Breast epithelium (tissue), 4 donors: ENCODE measurements at regions not wholly inside any gene's neighbourhood (a gene's known extent, or its start where the extent isn't known, plus 50 kb on each side); places are given as distances from the start of the nearest gene placed in this dataset.

ENCODE experiments used
- DNase-seq, 2 donors: peaks; one replicate each; pipeline ENCODE4 v3.0.0-alpha.2; 2019; ENCODE audit warnings: low spot score in 2 of 2
- H3K27ac ChIP-seq, 2 donors: fragments of 200-600 bp; sonication (generic) in 1 of 2; one replicate each; pipeline ENCODE4 v1.5.1; 2016 to 2019; ENCODE audit warnings: mild to moderate bottlenecking in 1 of 2
- H3K27me3 ChIP-seq, 2 donors: fragments of 200-600 bp; sonication (generic) in 1 of 2; one replicate each; pipeline versions ENCODE4 v1.5.1 to v1.6.0; 2017 to 2019; ENCODE audit warnings: control low read depth in 1 of 2, mild to moderate bottlenecking in 1 of 2
- H3K36me3 ChIP-seq: fragments of 200-600 bp; one replicate; pipeline ENCODE4 v1.5.1; 2019
- H3K4me1 ChIP-seq, 2 donors: fragments of 200-600 bp; sonication (generic); one replicate each; pipeline ENCODE4 v1.5.1; 2016 to 2019; ENCODE audit warnings: control low read depth in 1 of 2
- H3K4me3 ChIP-seq, 3 donors: fragments of 200-600 bp; sonication (generic); 1 replicate in 2 of 3; 2 replicates in 1 of 3; pipeline ENCODE4 v1.5.1; 2016 to 2019; ENCODE audit warnings: mild to moderate bottlenecking in 3 of 3, moderate library complexity in 2 of 3
- H3K9me3 ChIP-seq, 2 donors: fragments of 200-600 bp; sonication (generic) in 1 of 2; one replicate each; pipeline ENCODE4 v1.5.1; 2016 to 2019; ENCODE audit warnings: control low read depth in 1 of 2
- POLR2A ChIP-seq: fragments of 450-650 bp; IDR thresholded peaks from one replicate; pipeline ENCODE4 v1.6.1; 2016; ENCODE audit warnings: antibody characterized with exemption, mild to moderate bottlenecking, moderate library complexity
- POLR2AphosphoS5 ChIP-seq, 3 donors: sonication (generic); formaldehyde crosslinking; IDR thresholded peaks; one replicate each; pipeline ENCODE4 v1.6.1; 2017; ENCODE audit warnings: antibody characterized with exemption in 3 of 3
- intact Hi-C: fragments of 100-400 bp; cut with DNase I; formaldehyde crosslinking; loops from one replicate; pipeline ENCODE4 v1.15.1; 2023; ENCODE audit warnings: low total_unique reads
- TF ChIP-seq, protein P1 (sequence below), 3 donors: fragments of 450-650 bp; IDR thresholded peaks; one replicate each; pipeline ENCODE4 v1.5.1; 2016 to 2017; ENCODE audit warnings: antibody characterized with exemption in 3 of 3, mild to moderate bottlenecking in 3 of 3, moderate library complexity in 3 of 3

DNA sequence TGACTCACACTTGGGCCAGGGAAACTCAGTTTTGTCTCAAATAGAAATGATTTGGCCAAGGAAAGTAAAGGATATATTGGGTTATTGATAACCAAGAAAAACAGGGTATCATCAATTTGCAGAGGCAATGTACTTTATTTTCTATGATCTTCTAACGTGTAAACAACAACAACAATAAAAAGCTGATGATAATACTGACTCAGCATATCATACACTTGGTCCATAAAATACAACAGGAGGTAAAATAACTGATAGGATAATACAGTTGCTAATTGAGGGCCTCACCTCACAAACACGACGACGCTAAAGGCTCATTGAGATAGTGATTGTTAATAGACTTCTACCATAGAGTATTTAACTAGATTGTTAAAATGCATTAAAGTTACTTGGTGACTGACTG is 774.0 kb upstream of the NOVA1 start:
- no peak overlapping the region for H3K4me3 ChIP-seq
- H3K27ac ChIP-seq: no peak overlapping the region
- H3K36me3 ChIP-seq: no peaks in the 10 kb centered on the region
- no peaks in the 10 kb centered on the region for H3K4me1 ChIP-seq
- no peaks in the 10 kb centered on the region for H3K9me3 ChIP-seq
- intact Hi-C loops: no loop called here
- TF ChIP-seq, protein P1, sequence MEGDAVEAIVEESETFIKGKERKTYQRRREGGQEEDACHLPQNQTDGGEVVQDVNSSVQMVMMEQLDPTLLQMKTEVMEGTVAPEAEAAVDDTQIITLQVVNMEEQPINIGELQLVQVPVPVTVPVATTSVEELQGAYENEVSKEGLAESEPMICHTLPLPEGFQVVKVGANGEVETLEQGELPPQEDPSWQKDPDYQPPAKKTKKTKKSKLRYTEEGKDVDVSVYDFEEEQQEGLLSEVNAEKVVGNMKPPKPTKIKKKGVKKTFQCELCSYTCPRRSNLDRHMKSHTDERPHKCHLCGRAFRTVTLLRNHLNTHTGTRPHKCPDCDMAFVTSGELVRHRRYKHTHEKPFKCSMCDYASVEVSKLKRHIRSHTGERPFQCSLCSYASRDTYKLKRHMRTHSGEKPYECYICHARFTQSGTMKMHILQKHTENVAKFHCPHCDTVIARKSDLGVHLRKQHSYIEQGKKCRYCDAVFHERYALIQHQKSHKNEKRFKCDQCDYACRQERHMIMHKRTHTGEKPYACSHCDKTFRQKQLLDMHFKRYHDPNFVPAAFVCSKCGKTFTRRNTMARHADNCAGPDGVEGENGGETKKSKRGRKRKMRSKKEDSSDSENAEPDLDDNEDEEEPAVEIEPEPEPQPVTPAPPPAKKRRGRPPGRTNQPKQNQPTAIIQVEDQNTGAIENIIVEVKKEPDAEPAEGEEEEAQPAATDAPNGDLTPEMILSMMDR (IDR thresholded peaks at IDR 0.05): no peak
- no peak for TF ChIP-seq POLR2A
- no peak for TF ChIP-seq POLR2AphosphoS5 (IDR thresholded peaks at IDR 0.05)
- H3K27me3 ChIP-seq: no peaks in the 10 kb centered on the region
- DNase-seq: no peak

DNA sequence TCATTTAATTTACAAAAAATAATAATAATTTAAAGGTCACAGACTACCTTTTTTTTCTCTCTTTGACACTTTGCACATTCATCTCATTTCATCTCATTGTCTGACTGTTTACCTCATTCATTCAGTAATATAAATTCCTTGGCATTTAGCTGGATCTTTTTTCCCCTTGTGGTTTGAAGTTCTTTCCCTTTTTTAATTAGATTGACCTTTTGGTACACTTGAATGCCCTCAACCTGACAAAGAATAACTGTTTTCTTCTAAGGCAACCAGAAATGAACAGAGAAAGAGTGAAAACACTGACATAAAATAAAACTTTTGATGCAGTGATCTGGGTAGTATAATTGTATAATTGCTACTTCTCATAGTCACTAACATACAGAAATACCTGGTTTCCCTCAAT is 774.9 kb upstream of the NOVA1 start:
- intact Hi-C loops: no loop called here
- no peaks in the 10 kb centered on the region for H3K4me1 ChIP-seq
- no peaks in the 10 kb centered on the region for H3K27me3 ChIP-seq
- no peaks in the 10 kb centered on the region for H3K9me3 ChIP-seq
- TF ChIP-seq, protein P1 (IDR thresholded peaks at IDR 0.05): no peak
- TF ChIP-seq POLR2A (no peak), POLR2AphosphoS5 (IDR thresholded peaks at IDR 0.05) (no peak)
- no peaks in the 10 kb centered on the region for H3K36me3 ChIP-seq
- H3K4me3 ChIP-seq: no peak overlapping the region
- H3K27ac ChIP-seq: no peak overlapping the region
- DNase-seq: no peak

DNA sequence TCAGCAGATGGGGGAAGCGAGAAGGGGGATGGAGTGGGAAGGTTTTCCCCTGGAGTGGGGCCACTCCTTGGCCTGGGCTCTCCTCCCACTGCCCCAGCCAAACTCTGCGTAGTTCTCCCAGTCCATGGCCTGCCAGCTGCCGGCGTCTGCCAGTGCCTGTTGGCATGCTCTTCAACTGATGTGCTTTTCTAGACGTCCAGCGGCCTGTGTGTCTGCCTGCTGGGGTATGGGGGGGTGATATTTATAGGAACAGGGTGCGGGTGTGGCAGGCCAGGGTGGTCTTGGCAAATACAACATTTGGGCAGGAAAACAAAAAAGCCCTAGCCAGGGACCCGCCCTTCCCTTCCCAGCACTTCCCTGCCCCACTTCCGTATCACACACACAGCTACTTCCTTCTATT is 786.3 kb upstream of the NOVA1 start:
- no peaks in the 10 kb centered on the region for H3K36me3 ChIP-seq
- intact Hi-C loops: no loop called here
- H3K4me1 ChIP-seq: no peaks in the 10 kb centered on the region
- H3K4me3 ChIP-seq: no peak overlapping the region
- H3K9me3 ChIP-seq: no peaks in the 10 kb centered on the region
- no peak overlapping the region for H3K27ac ChIP-seq
- DNase-seq: no peak
- no peaks in the 10 kb centered on the region for H3K27me3 ChIP-seq
- TF ChIP-seq POLR2AphosphoS5 (IDR thresholded peaks at IDR 0.05): no peak
- TF ChIP-seq, protein P1 (IDR thresholded peaks at IDR 0.05): no peak
- no peak for TF ChIP-seq POLR2A

DNA sequence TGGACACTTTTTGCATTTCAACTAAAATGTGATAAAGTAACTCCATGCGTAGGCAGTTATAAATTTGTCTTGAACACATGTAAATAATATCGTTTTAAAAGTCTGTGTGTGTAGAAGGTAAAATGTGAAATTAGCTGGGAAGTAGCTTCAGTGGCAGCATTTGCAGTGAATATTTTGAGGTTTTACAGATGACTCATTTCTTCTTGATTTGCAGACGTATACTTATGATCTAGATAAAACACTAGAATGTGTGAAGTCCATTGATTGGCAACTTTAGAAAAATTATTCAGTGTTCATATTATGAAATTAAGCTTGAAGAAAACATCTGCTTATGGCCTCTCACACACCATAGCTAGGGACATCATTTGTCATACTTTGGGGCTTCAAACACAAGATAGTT is 788.6 kb upstream of the NOVA1 start:
- no peak for TF ChIP-seq POLR2AphosphoS5 (IDR thresholded peaks at IDR 0.05)
- TF ChIP-seq POLR2A: no peak
- TF ChIP-seq, protein P1 (IDR thresholded peaks at IDR 0.05): no peak
- no peak for DNase-seq
- H3K9me3 ChIP-seq: no peaks in the 10 kb centered on the region
- H3K36me3 ChIP-seq: no peaks in the 10 kb centered on the region
- H3K27me3 ChIP-seq: no peaks in the 10 kb centered on the region
- no peak overlapping the region for H3K4me3 ChIP-seq
- intact Hi-C loops: no loop called here
- H3K27ac ChIP-seq: no peak overlapping the region
- H3K4me1 ChIP-seq: no peaks in the 10 kb centered on the region

DNA sequence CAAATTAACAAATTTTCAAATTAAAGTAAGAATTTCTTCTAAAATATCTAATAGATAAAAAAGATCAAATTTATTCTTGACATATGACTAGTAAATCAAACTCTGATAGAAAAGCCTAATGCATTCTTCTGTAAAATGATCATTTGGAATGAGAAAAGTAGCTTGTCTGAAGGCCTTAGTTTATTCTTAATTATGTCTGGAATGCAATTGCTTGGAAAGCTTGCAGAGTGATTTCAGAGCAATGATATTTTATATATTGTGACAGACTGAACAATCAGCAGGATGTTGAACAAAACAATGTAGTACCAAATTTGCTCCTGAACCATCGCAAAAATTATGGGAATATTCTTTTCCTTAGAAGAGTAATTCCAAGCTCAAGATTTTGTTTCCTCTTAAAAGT is 789.6 kb upstream of the NOVA1 start:
- no peak overlapping the region for H3K27ac ChIP-seq
- no peak for DNase-seq
- no peaks in the 10 kb centered on the region for H3K27me3 ChIP-seq
- no peaks in the 10 kb centered on the region for H3K9me3 ChIP-seq
- no peak for TF ChIP-seq POLR2A
- no peak for TF ChIP-seq POLR2AphosphoS5 (IDR thresholded peaks at IDR 0.05)
- TF ChIP-seq, protein P1 (IDR thresholded peaks at IDR 0.05): no peak
- H3K4me3 ChIP-seq: no peak overlapping the region
- H3K36me3 ChIP-seq: no peaks in the 10 kb centered on the region
- intact Hi-C loops: no loop called here
- H3K4me1 ChIP-seq: no peaks in the 10 kb centered on the region
